ENCODE measurements at regions not wholly inside any gene's neighbourhood (a gene's known extent, or its start where the extent isn't known, plus 50 kb on each side); places are given as distances from the start of the nearest gene placed in this dataset.
"Not testable (repeated sequence)": the region's sequence is repeated elsewhere in the genome, so short reads cannot be mapped to it uniquely, and the experiment has no call there.

DNA sequence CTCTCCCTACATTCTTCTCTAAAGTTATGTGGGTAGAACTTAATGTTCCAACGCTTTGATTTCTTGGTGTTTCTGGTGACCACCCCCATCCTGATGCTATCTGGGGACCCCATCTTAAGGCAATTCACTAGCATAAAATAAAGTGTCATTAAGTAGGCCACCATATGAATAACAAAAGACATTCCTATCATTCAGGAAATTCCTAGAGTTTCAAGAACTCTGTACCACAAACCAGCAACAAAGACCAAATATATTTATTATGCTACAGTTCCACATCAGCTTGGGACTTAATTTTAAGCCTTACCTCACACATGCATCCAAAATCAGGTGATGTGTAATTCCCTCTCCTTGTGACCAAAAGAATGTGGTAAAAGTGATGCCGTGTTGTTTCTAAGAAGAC, 254.6 kb upstream of the LRRC4C start:
- DNase-seq: no peak

DNA sequence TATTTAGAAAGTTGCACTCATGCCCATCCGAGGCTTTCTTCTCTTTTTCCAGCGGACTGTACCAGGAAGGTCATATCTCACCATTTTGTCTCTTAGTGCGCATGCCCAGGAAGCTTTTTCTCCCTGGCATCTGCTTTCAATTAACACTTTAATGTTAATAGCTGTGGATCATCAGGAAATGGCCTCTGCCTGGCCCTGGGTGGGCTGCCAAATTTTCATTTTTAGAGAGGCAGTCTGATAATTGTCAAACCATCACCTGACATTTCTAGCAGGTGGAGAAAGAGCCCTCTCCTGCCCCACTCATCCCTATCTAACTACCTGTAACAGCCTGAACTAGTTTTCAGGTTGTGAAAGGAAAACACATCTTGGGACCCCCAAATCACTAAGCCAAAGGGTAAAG, 257.4 kb upstream of the LRRC4C start:
- no peak for DNase-seq

- no peak for DNase-seq
Measured at GRCh38 chr11:41720761-41721160, 261.3 kb upstream of the LRRC4C start.

DNA sequence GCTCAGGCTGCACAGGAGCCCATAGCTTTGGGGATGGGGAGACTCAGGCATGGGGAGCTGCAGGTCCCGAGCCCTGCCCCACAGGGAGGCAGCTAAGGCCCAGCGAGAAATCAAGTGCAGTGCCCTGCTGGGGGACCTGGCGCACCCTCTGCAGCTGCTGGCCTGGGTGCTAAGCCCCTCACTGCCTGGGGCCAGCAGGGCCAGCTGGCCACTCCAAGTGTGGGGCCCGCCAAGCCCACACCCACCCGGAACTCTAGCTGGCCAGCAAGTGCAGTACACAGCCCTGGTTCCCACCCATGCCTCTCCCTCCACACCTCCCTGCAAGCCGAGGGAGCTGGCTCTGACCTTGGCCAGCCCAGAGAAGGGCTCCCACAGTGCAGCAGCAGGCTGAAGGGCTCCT, 268.7 kb upstream of the LRRC4C start:
- DNase-seq: not testable (repeated sequence)

DNA sequence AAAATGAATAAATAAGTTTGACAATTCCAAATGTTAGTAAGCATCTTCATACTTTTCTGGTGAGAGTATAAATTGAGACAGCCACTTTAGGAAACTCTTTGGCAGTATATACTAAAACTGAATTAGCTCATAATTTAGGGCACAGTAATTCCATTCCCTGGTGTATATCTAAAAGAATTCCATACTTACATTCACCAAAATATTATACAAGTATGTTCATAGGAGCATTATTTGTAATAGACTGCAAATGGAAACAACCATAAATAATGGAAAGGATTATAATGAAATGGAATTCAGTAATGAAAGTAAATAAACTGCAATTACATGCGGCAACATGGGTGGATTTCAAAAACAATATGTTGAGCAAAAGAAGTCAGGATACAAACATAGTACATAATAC, 315.8 kb upstream of the LRRC4C start:
- DNase-seq: no peak

DNA sequence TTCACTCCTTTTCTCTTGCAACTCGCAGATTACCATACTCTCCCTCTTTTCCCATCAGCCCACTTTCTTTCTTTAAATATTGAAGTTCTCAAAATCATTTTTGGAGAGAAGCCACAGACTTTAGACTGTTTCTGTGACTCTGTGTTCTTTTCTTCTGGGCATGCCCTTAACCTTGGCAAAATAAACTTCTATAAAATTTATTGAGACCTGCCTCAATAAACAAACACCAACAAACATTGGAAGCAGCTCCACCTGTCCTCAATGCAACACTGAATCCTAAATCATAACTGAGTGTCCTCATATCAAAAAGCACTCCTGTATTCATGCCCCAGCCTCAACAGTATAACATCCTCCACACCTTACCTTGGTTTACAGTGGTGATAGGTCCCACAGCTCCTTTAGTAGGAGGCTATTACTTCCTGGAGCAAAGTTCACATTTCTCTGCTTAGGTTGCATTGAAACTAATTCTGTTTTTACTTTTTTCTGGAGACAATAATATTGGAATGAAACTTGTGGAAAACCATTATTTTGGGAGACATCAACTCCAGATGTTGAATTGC, 320.0 kb upstream of the LRRC4C start:
- no peak for DNase-seq

- no peak for DNase-seq
Measured at GRCh38 chr11:41781441-41781840, 322.0 kb upstream of the LRRC4C start.

GRCh38 chr11:41784513-41785335, 325.3 kb upstream of the LRRC4C start:
- no peak for DNase-seq

- no peak for DNase-seq
Measured at GRCh38 chr11:41786087-41786486, 326.6 kb upstream of the LRRC4C start.

GRCh38 chr11:41788177-41788576, 328.7 kb upstream of the LRRC4C start:
- DNase-seq: no peak

GRCh38 chr11:41789376-41789775, 329.9 kb upstream of the LRRC4C start:
- no peak for DNase-seq

GRCh38 chr11:41795004-41795403, 335.6 kb upstream of the LRRC4C start:
- no peak for DNase-seq

DNA sequence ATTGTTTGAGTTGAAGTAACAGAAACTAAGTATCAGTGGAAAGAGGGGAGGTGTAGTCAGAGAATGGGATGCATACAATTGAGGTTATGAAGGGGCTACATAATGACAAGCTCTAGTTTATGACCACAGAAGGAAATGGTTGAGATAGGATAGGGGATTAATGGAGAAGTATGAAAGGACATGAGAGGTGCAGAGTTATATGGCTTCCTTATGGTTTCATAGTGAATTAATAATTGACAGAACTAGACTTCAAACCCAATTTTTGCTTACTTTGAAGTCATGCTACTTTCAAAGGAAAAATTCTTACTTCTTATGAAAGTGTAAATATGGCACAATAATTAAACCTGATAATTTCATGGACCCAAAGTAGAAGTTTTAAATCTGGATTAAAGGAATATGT, 340.3 kb upstream of the LRRC4C start:
- no peak for DNase-seq

DNA sequence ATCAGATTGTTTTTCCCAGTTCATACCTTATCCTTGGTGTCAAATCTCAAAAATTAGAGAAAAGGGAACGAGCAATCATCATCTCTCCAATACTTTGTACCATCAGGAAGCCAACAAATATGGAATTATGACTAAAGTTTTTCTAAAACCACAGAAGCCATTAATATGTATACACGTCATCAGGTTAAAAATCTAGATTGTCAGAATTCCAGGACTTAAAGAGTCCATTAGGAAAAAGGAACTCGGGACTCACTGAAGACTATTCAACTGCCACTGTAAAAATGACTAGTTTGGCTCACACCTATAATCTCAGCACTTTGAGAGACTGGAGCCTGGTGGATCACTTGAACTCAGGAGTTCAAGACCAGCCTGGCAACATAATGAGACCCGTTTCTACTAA, 344.4 kb upstream of the LRRC4C start:
- DNase-seq: no peak

- DNase-seq: no peak
Measured at GRCh38 chr11:41816396-41816795, 356.9 kb upstream of the LRRC4C start.

GRCh38 chr11:41824287-41824686, 364.8 kb upstream of the LRRC4C start:
- DNase-seq: not testable (repeated sequence)

DNA sequence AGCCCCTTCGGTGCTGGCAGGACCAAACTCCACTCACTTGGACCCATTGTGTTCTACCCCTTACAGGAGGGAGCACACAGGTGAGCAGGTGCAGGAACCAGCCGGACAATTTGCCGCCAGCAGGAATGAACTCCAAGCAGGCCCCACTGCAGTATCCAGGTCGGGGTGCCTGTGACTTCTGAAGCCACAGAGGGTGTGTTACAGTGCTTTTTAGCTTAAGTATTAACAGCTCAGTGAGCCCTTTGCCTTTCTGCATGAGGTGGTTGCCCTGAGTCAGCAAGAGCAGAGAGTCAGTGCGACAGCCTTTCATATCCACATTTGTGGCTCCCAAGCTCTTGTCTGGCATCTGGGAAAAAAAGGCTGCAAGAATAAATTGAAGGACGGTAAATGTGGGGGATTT, 366.6 kb upstream of the LRRC4C start:
- DNase-seq: no peak

DNA sequence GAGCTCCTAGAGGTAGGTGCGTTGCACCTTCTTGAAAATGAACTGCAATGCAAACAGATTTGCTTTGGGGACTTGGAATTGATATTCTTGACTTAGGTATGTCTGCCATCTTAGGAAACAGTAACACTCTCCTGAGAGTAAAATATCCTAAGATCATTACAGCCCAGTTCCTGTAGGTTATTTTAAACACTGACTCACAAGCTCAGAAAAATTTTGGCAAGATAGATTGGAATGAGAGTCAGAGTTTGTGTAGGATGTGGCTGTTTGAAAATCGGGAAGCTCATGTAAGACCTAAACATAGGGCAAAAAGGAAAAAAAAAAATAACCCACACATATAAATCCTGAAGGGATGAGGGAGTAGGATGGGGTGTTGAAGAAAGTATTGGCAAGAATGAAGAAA, 377.0 kb upstream of the LRRC4C start:
- no peak for DNase-seq

- DNase-seq: no peak
Measured at GRCh38 chr11:41842673-41843072, 383.2 kb upstream of the LRRC4C start.

DNA sequence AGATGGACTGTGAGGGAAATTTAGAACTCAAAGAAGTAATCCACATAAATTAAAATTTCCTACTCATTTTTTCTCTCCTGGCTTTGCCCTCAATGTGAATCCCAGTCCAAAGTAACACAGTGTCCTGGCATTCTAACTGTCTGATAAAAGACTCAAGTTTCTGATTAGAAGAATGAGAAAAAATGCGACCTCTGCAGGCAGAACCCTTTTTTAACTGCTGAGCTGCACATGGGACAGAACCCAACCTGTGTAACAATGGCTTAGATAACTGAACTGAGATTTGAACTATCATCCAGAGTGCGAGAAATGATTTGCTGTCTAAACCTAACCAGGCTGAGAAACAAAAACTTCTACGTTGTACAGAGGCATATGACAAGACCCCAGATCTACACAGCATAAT, 385.6 kb upstream of the LRRC4C start:
- DNase-seq: no peak

GRCh38 chr11:41848349-41848748, 388.9 kb upstream of the LRRC4C start:
- no peak for DNase-seq

GRCh38 chr11:41849250-41849649, 389.8 kb upstream of the LRRC4C start:
- no peak for DNase-seq

- no peak for DNase-seq
Measured at GRCh38 chr11:41851743-41852142, 392.3 kb upstream of the LRRC4C start.

DNA sequence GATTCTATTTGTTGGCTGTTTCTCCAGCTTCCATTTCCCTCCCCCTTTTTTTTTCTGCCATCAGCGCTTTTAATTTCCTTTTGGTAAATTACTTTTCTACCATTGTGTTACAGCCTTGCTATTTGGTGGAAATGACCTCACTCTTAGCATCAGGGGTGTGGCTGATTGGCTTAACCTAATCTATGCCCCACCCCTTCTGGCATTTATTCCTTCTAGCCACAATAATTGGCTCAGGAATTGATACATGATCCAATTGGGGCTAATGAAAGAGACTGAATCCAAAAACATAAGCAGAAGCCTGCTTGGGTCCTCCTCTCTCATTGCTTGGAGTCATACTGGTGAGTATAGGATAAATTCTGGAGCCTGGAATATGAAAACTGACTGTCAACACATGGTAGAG, 402.4 kb upstream of the LRRC4C start:
- no peak for DNase-seq

DNA sequence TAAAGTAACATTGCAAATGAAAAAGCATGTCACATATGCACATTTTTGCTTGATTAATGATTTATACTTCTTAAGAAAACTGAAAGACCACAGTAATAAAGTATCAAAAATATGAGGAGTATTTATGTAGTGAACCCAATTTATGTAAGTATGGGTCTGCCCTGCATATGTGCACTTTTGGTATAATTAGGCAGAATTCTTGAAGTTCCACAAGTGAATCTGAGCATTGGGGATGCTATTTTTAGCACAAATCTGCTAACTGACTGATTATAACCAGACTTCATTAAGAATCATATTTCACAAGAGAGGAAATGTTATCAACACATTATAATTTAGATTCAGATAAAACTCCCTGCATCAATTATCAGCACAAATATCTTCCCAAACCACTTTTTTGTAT, 407.1 kb upstream of the LRRC4C start:
- DNase-seq: no peak

Measured in NCI-H1694 treated with DMSO at 0.1 percent for 48 hours (cell line).